ENCODE measurements at regions not wholly inside any gene's neighbourhood (a gene's known extent, or its start where the extent isn't known, plus 50 kb on each side); places are given as distances from the start of the nearest gene placed in this dataset.

DNA sequence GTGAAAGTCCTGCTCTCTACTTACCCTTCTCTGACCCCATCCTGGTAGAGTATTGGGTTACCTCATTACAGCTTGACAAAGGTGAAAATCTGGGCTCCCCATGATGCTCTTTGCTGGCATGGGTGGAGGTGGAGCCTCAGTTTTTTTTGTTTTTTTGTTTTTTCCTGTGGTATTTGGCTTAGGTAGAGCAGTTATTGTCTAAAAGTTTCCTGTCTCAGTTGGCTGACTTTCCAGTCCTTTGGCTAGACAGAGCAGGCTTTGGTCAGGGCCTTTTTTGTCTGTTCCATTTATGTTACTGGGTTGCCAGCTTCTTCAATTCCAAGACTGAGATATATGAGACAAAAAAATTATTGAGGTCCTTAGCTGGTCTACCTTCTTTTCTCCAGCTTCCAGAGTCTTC is 163.4 kb downstream of the GALC start:
- H3K4me3 ChIP-seq (ENCODE audit: low read depth, low read length), result no peak overlapping the region
- no peak for DNase-seq (ENCODE audit: low read depth)
- TF ChIP-seq CTCF (IDR thresholded peaks at IDR 0.05; ENCODE audit: insufficient read depth, low read depth, low read length), result no peak

- DNase-seq (ENCODE audit: low read depth), result peak; percentile 2
- no peak overlapping the region for H3K4me3 ChIP-seq (ENCODE audit: low read depth, low read length)
- TF ChIP-seq CTCF (IDR thresholded peaks at IDR 0.05; ENCODE audit: insufficient read depth, low read depth, low read length), result no peak
Observed at GRCh38 chr14:87824266-87824665, 168.7 kb downstream of the GALC start.

DNA sequence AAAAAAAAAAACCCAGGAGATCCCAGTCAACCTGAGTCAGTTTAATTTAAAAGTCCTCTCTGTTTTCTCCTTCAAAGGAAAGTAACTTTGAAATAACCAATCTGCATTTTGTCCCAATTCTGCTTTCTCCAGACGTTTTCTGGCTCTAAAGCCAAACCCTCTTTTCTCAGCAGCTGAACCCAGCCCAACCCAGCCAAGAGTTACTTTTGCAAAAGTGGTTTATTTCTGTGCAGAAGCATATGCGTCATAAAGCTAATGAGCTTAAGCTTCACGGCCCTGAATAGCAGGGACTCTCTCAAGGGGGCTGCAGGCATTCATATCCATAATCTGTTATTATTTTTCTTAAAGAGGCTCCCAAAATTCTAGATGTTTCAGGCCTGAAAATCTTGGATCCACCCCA is 176.6 kb downstream of the GALC start:
- TF ChIP-seq CTCF (IDR thresholded peaks at IDR 0.05; ENCODE audit: insufficient read depth, low read depth, low read length), result no peak
- no peak overlapping the region for H3K4me3 ChIP-seq (ENCODE audit: low read depth, low read length)
- DNase-seq (ENCODE audit: low read depth), result no peak

- no peak for TF ChIP-seq CTCF (IDR thresholded peaks at IDR 0.05; ENCODE audit: insufficient read depth, low read depth, low read length)
- DNase-seq (ENCODE audit: low read depth), result no peak
- no peak overlapping the region for H3K4me3 ChIP-seq (ENCODE audit: low read depth, low read length)
Observed at GRCh38 chr14:87815121-87815520, 177.9 kb downstream of the GALC start.

DNA sequence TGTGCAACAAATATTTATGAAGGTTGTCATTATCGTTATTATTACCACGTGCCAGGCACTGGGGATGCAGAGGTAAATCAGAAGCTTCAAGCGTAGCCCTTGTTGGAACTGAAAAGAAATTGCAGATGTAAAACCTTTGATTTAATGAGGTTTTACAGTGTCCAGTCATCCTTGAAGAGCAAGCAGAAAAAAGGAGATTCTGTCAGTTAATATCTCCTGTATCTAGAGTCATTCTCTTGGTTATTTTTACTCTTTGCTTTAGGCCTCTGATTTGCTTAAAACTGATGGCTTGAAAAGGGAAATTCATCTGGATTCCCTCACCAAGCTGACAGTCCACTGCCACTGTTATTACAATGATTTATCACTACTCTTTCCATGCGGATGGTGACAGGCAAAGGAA is 179.3 kb downstream of the GALC start:
- no peak overlapping the region for H3K4me3 ChIP-seq (ENCODE audit: low read depth, low read length)
- TF ChIP-seq CTCF (IDR thresholded peaks at IDR 0.05; ENCODE audit: insufficient read depth, low read depth, low read length), result no peak
- DNase-seq (ENCODE audit: low read depth), result no peak

DNA sequence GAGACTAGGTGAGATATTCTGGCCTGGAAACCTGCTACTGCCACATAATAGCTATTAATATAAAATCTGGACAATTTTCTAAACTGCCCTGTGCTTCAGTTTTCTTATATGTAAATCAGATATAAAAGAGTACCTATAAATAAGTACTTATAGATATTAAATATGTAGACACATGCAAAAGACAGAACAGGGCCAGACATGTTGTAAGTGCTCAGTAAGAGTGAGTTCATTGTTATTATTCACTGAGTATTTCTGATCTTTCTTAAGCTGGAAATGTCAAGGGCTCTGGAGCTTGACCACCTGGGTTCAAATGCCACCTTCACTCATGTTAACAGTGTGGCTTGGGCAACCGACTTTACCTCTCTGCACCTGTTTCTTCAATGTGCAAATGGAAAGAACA is 179.8 kb downstream of the GALC start:
- DNase-seq (ENCODE audit: low read depth), result no peak
- H3K4me3 ChIP-seq (ENCODE audit: low read depth, low read length), result no peak overlapping the region
- TF ChIP-seq CTCF (IDR thresholded peaks at IDR 0.05; ENCODE audit: insufficient read depth, low read depth, low read length), result no peak

DNA sequence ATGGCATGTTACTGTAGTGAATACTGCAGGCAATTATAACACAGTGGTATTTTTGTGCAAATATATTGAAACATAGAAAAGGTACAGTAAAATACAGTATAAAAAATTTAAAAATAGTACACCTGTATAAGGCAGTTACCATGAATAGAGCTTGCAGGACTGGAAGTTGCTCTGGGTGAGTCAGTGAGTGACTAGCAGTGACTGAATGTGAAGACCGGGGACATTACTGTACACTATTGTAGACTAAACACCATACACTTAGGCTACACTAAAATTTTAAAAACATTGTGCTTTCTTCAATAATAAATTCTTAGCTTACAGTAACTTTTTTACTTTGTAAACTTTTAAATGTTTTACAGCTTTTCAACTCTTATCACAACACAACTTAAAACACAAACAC is 181.7 kb downstream of the GALC start:
- TF ChIP-seq CTCF (IDR thresholded peaks at IDR 0.05; ENCODE audit: insufficient read depth, low read depth, low read length), result no peak
- H3K4me3 ChIP-seq (ENCODE audit: low read depth, low read length), result no peak overlapping the region
- DNase-seq (ENCODE audit: low read depth), result no peak

Measured in fibroblast of villous mesenchyme (primary cell).